ENCODE measurements at regions not wholly inside any gene's neighbourhood (a gene's known extent, or its start where the extent isn't known, plus 50 kb on each side); places are given as distances from the start of the nearest gene placed in this dataset.
"Not testable (repeated sequence)": the region's sequence is repeated elsewhere in the genome, so short reads cannot be mapped to it uniquely, and the experiment has no call there.

GRCh38 chr11:90699791-90700400 lies 477.0 kb upstream of the CHORDC1 start:
- Histone ChIP-seq H3K27me3 (no peaks in the 10 kb centered on the region), H3K4me1 (no peaks in the 10 kb centered on the region), H3K27ac (no peak overlapping the region), H3K36me3 (no peaks in the 10 kb centered on the region), H3K4me3 (no peak overlapping the region), H3K9me3 (no peaks in the 10 kb centered on the region)
- TF ChIP-seq POLR2AphosphoS5 (IDR thresholded peaks at IDR 0.05) (no peak), CTCF (IDR thresholded peaks at IDR 0.05) (no peak), EP300 (IDR thresholded peaks at IDR 0.05) (no peak), POLR2A (IDR thresholded peaks at IDR 0.05) (no peak)
- 73 to 86% methylated on average over 2 of the region's 2 CpGs for WGBS, 2 donors
- ATAC-seq (ENCODE audit: low FRiP score in 2 of 2) (no peak), DNase-seq (no peak)

DNA sequence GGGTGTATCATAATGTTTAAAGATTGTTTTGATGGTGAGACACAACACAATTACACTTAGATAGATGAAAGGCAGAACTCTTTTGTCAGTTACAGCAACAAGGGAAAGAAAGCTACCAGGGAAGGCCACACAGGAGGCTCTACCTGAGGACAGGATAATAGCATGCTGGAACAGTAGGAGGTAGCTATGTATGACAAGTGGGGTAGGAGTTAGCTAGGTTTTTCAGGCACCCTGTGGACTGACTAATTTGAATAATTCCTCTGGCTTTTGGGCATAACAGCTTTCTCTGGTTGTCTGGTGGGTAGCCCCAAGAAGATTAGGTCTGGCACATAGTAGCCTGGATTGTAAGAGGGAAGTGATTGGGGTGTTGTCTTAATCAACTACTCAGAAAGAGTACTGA lies 475.4 kb upstream of the CHORDC1 start:
- TF ChIP-seq POLR2AphosphoS5 (IDR thresholded peaks at IDR 0.05) = no peak
- no peak for TF ChIP-seq CTCF (IDR thresholded peaks at IDR 0.05)
- TF ChIP-seq EP300 (IDR thresholded peaks at IDR 0.05) = no peak
- no peak for TF ChIP-seq POLR2A (IDR thresholded peaks at IDR 0.05)
- no peak for ATAC-seq (ENCODE audit: low FRiP score in 2 of 2)

GRCh38 chr11:90675496-90675895 lies 452.6 kb upstream of the CHORDC1 start:
- not testable (repeated sequence) for H3K27me3 ChIP-seq; DNase-seq; H3K27ac ChIP-seq; H3K36me3 ChIP-seq; H3K9me3 ChIP-seq; H3K4me1 ChIP-seq; H3K4me3 ChIP-seq; ATAC-seq (ENCODE audit: low FRiP score in 2 of 2)
- WGBS, 2 donors = 67 to 100% methylated on average over 1 of the region's 1 CpG

More for the DNA sequence above, 475.4 kb upstream of the CHORDC1 start:
- no peaks in the 10 kb centered on the region for H3K9me3 ChIP-seq
- DNase-seq = no peak
- H3K36me3 ChIP-seq = no peaks in the 10 kb centered on the region
- no peak overlapping the region for H3K4me3 ChIP-seq
- no peaks in the 10 kb centered on the region for H3K27me3 ChIP-seq
- no peak overlapping the region for H3K27ac ChIP-seq
- H3K4me1 ChIP-seq = no peaks in the 10 kb centered on the region

DNA sequence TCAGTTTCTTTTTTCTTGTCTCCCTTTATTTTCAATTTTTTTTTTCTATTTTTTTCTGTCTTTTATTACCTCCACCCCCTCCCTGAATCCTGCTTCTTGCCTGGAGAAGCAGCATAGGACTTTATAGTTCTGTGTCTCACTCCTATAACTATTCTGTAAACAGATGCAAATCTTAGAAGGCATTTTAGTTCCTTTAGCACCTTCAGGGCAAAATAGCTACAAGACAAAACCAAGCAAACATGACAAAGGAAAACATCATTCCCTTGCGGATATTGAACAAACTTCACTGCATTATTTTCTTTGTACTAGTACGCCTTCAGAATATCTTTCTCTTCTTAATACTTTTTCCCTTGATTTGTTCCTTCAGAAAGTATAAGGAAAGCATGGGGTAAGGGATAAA lies 446.2 kb upstream of the CHORDC1 start:
- Histone ChIP-seq H3K4me3 (no peak overlapping the region), H3K36me3 (no peaks in the 10 kb centered on the region), H3K27ac (no peak overlapping the region), H3K27me3 (no peaks in the 10 kb centered on the region), H3K9me3 (no peaks in the 10 kb centered on the region), H3K4me1 (no peaks in the 10 kb centered on the region)
- TF ChIP-seq EP300 (IDR thresholded peaks at IDR 0.05) (no peak), CTCF (IDR thresholded peaks at IDR 0.05) (no peak), POLR2A (IDR thresholded peaks at IDR 0.05) (no peak), POLR2AphosphoS5 (IDR thresholded peaks at IDR 0.05) (no peak)
- no peak for ATAC-seq (ENCODE audit: low FRiP score in 2 of 2)
- no peak for DNase-seq
- WGBS, 2 donors = 88 to 95% methylated on average over 2 of the region's 2 CpGs

DNA sequence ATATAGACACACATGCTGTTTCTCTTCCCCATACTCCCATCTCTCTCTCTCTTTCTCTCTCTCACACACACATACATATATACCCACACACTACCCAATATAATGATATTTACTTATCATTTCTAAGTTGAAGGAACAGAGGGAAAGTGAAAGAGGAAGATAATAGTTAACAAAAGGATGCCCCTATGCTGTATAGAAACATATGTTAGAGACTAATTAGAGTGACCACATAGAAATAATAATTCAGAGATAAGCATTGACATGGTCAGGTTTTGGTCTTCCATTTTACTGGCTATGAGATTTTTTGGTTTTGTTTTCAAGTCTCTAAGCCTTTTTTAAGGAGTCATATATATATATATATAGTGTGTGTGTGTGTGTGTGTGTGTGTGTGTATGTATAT lies 445.7 kb upstream of the CHORDC1 start:
- DNase-seq (no peak), ATAC-seq (ENCODE audit: low FRiP score in 2 of 2) (no peak)
- no peaks in the 10 kb centered on the region for H3K9me3 ChIP-seq
- no peaks in the 10 kb centered on the region for H3K4me1 ChIP-seq
- H3K36me3 ChIP-seq = no peaks in the 10 kb centered on the region
- H3K4me3 ChIP-seq = no peak overlapping the region
- H3K27ac ChIP-seq = no peak overlapping the region
- TF ChIP-seq POLR2AphosphoS5 (IDR thresholded peaks at IDR 0.05) = no peak
- TF ChIP-seq EP300 (IDR thresholded peaks at IDR 0.05) = no peak
- TF ChIP-seq POLR2A (IDR thresholded peaks at IDR 0.05) = no peak
- no peak for TF ChIP-seq CTCF (IDR thresholded peaks at IDR 0.05)
- H3K27me3 ChIP-seq = no peaks in the 10 kb centered on the region
